GM12875 (cell line): ENCODE measurements at regions not wholly inside any gene's neighbourhood (a gene's known extent, or its start where the extent isn't known, plus 50 kb on each side); places are given as distances from the start of the nearest gene placed in this dataset.

ENCODE experiments used
- H3K4me3 ChIP-seq: one replicate; pipeline ENCODE4 v1.5.1; 2011; ENCODE audit warnings: low read depth, low read length, control low read depth
- TF ChIP-seq, protein P1 (sequence below): IDR thresholded peaks from 2 replicates; pipeline ENCODE4 v1.5.1; 2011; ENCODE audit warnings: low read depth, mild to moderate bottlenecking, control low read depth, inconsistent platforms, low read length, moderate library complexity, borderline replicate concordance; ENCODE audit not compliant: insufficient read depth

DNA sequence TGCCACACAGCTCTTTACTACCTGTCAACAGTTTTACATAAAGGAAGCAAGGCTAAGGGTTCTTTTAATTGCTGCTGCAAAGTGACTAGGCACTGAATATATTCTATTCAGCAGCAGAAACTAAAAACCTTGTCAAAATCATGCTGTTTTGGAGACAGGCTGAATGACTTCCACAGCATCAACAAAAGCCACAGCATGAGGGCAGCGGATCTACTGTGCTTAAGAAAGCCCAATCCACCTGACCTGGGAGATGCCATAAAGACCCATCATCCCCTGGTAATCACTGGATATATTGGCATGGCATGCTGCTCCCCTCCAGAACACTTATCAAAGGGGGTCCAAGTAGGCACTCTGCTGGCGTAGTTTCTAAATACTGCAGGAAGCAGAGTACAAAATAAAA, 715.1 kb upstream of the SLC8A1 start:
- no peak overlapping the region for H3K4me3 ChIP-seq
- TF ChIP-seq, protein P1, sequence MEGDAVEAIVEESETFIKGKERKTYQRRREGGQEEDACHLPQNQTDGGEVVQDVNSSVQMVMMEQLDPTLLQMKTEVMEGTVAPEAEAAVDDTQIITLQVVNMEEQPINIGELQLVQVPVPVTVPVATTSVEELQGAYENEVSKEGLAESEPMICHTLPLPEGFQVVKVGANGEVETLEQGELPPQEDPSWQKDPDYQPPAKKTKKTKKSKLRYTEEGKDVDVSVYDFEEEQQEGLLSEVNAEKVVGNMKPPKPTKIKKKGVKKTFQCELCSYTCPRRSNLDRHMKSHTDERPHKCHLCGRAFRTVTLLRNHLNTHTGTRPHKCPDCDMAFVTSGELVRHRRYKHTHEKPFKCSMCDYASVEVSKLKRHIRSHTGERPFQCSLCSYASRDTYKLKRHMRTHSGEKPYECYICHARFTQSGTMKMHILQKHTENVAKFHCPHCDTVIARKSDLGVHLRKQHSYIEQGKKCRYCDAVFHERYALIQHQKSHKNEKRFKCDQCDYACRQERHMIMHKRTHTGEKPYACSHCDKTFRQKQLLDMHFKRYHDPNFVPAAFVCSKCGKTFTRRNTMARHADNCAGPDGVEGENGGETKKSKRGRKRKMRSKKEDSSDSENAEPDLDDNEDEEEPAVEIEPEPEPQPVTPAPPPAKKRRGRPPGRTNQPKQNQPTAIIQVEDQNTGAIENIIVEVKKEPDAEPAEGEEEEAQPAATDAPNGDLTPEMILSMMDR, result no peak

DNA sequence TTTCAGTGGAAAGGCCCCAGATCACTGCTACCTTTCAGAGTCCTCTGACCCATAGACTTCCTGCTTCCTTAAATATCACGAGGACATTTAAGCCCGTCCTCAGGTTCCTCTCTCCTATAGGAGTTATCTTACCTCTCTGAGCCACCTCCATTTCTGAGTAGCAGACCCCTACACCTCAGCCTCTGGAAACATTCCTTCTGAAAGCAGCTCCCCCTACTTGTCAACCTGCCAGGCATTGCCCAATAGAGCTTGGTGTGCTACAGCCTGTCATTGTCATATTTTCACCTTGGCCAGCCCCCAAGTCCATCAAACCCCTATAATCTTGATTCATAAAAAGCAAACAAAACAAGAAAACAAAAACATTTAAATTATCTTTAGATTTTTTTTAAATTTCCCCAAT, 717.9 kb upstream of the SLC8A1 start:
- H3K4me3 ChIP-seq, result no peak overlapping the region
- TF ChIP-seq, protein P1, result no peak

DNA sequence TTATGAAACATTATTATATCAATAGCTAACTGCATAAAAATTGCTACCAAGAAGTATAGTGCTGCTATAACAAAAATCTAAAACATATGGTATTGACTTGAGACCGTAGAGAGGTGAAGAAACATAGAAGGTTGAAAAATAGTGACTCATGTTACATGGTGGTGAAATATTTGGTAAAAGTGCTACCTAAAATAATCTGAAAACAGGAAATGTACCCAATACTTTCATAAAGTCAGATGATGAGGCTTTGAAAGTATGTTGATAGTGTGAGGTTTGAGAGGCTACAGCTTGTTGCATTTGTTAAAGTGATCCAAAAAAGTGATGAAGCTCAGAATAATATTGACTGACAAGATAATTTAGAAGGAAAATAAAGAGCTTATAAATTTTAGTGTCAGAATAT, 718.7 kb upstream of the SLC8A1 start:
- TF ChIP-seq, protein P1, result no peak
- H3K4me3 ChIP-seq, result no peak overlapping the region

DNA sequence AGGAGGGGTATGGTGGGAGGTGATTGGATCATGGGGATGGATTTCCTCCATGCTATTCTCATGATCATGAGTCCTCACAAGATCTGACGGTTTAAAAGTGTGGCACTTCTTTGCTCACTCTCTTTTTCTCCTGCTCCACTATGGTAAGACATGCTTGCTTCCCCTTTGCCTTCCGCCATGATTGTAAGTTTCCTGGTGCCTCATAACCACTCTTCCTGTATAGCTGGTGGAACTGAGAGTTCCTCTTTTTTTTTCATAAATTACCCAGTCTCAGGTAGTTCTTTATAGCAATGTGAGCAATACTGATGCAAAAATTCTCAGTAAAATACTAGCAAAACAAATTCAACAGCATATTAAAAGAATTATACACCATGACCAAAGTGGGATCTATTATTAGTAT, 728.5 kb upstream of the SLC8A1 start:
- H3K4me3 ChIP-seq, result no peak overlapping the region
- TF ChIP-seq, protein P1, result no peak

DNA sequence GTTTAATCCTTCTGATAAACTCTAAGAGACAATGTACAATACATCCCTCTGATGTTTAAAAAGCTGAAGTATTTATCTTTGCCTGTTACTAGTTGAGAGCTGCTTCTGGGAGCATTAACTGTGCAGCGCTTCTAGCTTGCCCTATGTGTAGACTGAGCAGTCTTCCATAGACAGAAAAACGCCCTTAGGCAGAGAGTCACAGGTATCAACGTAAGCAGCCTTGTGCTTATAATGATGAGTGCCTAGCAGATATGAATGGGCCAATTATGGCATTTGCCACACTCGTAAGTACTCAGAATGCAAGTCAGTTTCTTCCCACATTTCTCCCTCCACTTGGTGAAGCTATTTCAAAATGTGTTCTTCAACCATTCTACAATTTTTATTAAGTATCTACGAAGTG, 731.1 kb upstream of the SLC8A1 start:
- H3K4me3 ChIP-seq, result no peak overlapping the region
- TF ChIP-seq, protein P1, result no peak

DNA sequence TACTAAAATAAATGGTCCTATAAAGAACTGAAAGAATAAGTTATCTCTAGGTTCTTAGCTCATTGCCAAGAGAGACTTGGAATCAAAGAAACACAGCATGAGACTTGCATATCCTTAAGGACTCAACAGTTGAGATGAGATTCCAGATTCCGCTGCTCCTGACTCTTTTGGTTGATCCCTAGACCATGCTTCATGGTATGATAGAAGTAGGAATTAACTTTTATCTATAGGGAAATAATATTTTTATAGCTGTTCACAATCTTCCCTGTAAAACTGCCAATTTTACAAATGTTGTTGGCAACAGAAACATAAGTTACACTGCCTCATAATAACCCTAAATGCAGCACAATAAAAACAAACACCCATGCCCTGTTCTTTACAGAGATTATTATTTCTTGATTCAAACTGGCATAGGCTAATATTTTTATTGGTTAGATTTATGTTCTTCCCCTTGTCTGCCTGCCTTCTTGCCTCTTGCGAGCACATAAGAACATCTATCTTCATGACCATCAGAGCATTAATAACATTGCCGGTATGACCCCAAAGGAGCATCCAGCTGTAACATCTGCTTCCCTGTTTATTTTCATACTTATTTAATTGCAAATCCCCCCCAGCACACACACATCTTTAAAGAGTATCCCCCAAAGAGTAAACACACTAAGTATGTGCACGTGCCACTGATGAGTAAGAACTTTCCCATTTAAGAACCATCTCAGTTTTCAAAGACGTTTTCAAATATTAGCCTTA, 735.7 kb upstream of the SLC8A1 start:
- TF ChIP-seq, protein P1, result no peak
- H3K4me3 ChIP-seq, result no peak overlapping the region

DNA sequence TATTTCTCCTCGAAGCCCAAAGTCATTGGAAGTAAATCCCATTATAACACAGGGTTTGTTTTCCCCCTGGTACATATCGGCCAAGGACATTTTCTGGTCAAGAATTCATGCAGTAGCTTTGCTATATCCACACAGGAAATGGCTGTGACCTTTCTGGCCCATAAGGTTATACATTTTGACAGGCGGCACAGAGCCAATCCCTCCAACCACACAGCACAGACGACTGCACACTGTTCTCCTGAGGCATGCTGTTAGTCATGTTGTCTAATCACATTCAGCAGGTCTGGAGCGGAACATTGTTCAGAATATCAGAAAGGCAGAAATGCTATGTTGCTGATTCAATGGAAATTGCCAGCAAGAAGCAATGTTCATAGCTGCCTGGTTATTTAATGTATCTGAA, 742.3 kb upstream of the SLC8A1 start:
- TF ChIP-seq, protein P1, result no peak
- H3K4me3 ChIP-seq, result no peak overlapping the region
